CD8-positive, alpha-beta memory T cell (primary cell): ENCODE measurements at regions not wholly inside any gene's neighbourhood (a gene's known extent, or its start where the extent isn't known, plus 50 kb on each side); places are given as distances from the start of the nearest gene placed in this dataset.

Experiments used
- CTCF ChIA-PET: fragments of 350-600 bp; sonication (Branson Sonifier 250); formaldehyde crosslinking; loops from one replicate; lab custom pipeline; 2021; ENCODE audit warnings: antibody characterized with exemption; lab: Charles Lee
- POLR2A ChIA-PET: fragments of 350-600 bp; sonication (Branson Sonifier 250); formaldehyde crosslinking; loops from one replicate; lab custom pipeline; 2021; ENCODE audit warnings: antibody characterized with exemption; lab: Charles Lee
- DNase-seq, 5 donors: peaks; one replicate each; pipeline versions ENCODE4 v3.0.0 to v3.0.0-alpha.2; 2020 to 2022; ENCODE audit warnings: mixed read lengths in 1 of 5
- H3K27ac ChIP-seq: one replicate; pipeline ENCODE4 v1.7.0; 2013; ENCODE audit warnings: low read depth, mild to moderate bottlenecking, low read length, moderate library complexity
- H3K27me3 ChIP-seq: 2 replicates; pipeline ENCODE4 v1.7.0; 2013; ENCODE audit warnings: low read length, mild to moderate bottlenecking; ENCODE audit not compliant: insufficient read depth, poor library complexity, severe bottlenecking
- H3K36me3 ChIP-seq: 2 replicates; pipeline ENCODE4 v1.7.0; 2013; ENCODE audit warnings: mild to moderate bottlenecking, low read length, moderate library complexity; ENCODE audit not compliant: insufficient read depth
- H3K4me1 ChIP-seq: 2 replicates; pipeline ENCODE4 v1.7.0; 2013; ENCODE audit warnings: mild to moderate bottlenecking, low read length, moderate library complexity; ENCODE audit not compliant: insufficient read depth
- H3K4me3 ChIP-seq: 2 replicates; pipeline ENCODE4 v1.7.0; 2013; ENCODE audit warnings: mild to moderate bottlenecking, low read length
- H3K9me3 ChIP-seq: 2 replicates; pipeline ENCODE4 v1.7.0; 2013; ENCODE audit warnings: mild to moderate bottlenecking, low read length
- H3K27ac Mint-ChIP-seq, 8 donors: one replicate each; pipeline ENCODE4 v1.8.0; 2020 to 2021; ENCODE audit warnings: mixed read lengths in 8 of 8, mild to moderate bottlenecking in 6 of 8, inconsistent platforms in 3 of 8, moderate library complexity in 3 of 8
- H3K27me3 Mint-ChIP-seq, 2 donors: one replicate each; pipeline ENCODE4 v1.8.0; 2020 to 2021; ENCODE audit warnings: mixed read lengths in 2 of 2, mild to moderate bottlenecking in 1 of 2, moderate library complexity in 1 of 2
- H3K36me3 Mint-ChIP-seq, 3 donors: one replicate each; pipeline ENCODE4 v1.8.0; 2020 to 2021; ENCODE audit warnings: mixed read lengths in 3 of 3, inconsistent platforms in 1 of 3, mild to moderate bottlenecking in 1 of 3
- H3K4me1 Mint-ChIP-seq, 3 donors: one replicate each; pipeline ENCODE4 v1.8.0; 2020 to 2021; ENCODE audit warnings: mixed read lengths in 3 of 3, inconsistent platforms in 1 of 3, mild to moderate bottlenecking in 1 of 3
- H3K4me3 Mint-ChIP-seq, 7 donors: one replicate each; pipeline ENCODE4 v1.8.0; 2020 to 2021; ENCODE audit warnings: mixed read lengths in 7 of 7, mild to moderate bottlenecking in 6 of 7, moderate library complexity in 4 of 7, inconsistent platforms in 2 of 7
- H3K9me3 Mint-ChIP-seq, 5 donors: one replicate each; pipeline ENCODE4 v1.8.0; 2020 to 2022; ENCODE audit warnings: mixed read lengths in 5 of 5, mild to moderate bottlenecking in 3 of 5, moderate library complexity in 2 of 5, inconsistent platforms in 1 of 5

DNA sequence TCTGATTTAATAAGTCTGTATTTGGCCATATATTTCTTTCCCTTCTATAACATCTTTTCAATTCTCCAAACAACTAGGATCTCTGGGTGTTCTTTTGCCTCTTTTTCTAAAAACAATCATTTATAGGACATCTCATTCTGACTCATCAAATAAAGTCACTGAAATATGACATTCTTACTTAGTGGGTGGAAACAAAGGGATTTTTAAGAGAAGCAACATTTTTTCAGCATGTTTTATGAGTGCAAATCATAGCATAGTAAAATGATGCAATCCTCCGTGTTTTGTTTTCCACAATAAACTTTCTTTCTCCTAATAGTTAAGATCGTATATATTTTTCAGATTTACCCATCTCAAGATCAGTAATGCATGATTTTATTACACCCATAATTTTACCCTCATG lies 179.8 kb downstream of the SPCS3 start:
- H3K27me3 ChIP-seq = no peaks in the 10 kb centered on the region
- Mint-ChIP-seq H3K4me3 (no peak overlapping the region), H3K36me3 (no peaks in the 10 kb centered on the region), H3K9me3 (peaks cover 0 to 8% (median 3%) of the 10 kb centered on the region in 5 donors), H3K4me1 (no peaks in the 10 kb centered on the region), H3K27ac (no peak overlapping the region), H3K27me3 (no peaks in the 10 kb centered on the region)
- H3K4me1 ChIP-seq = no peaks in the 10 kb centered on the region
- H3K9me3 ChIP-seq = no peaks in the 10 kb centered on the region
- ChIA-PET POLR2A (no interaction called here), CTCF (no interaction called here)
- H3K4me3 ChIP-seq = no peak overlapping the region
- H3K36me3 ChIP-seq = no peaks in the 10 kb centered on the region
- DNase-seq = no peak
- H3K27ac ChIP-seq = no peak overlapping the region

DNA sequence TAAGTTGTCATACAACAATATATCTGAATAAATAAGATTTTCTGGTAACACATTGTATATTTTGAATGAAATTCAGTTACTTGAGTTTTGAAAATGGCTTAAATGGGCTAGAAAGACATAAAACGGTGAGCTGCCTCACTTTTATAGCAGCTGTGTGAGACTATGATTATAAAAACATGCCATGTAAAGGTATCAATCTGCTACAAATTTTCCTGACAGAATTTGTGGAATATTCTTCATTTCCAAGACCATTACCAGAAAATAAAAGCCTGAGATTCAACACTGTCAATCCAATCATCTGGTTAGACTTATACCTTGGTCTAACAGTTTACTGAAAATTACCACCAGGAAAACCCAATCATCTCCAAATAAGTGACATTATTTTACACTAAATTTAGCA lies 181.1 kb downstream of the SPCS3 start:
- no peak for DNase-seq
- no peak overlapping the region for H3K4me3 ChIP-seq
- H3K27ac ChIP-seq = no peak overlapping the region
- Mint-ChIP-seq H3K36me3 (no peaks in the 10 kb centered on the region), H3K4me1 (no peaks in the 10 kb centered on the region), H3K27me3 (no peaks in the 10 kb centered on the region), H3K27ac (no peak overlapping the region), H3K4me3 (no peak overlapping the region), H3K9me3 (peaks cover 0 to 4% (median 2%) of the 10 kb centered on the region in 5 donors)
- no peaks in the 10 kb centered on the region for H3K4me1 ChIP-seq
- H3K9me3 ChIP-seq = no peaks in the 10 kb centered on the region
- CTCF ChIA-PET = no interaction called here
- no peaks in the 10 kb centered on the region for H3K36me3 ChIP-seq
- POLR2A ChIA-PET = no interaction called here
- H3K27me3 ChIP-seq = no peaks in the 10 kb centered on the region

DNA sequence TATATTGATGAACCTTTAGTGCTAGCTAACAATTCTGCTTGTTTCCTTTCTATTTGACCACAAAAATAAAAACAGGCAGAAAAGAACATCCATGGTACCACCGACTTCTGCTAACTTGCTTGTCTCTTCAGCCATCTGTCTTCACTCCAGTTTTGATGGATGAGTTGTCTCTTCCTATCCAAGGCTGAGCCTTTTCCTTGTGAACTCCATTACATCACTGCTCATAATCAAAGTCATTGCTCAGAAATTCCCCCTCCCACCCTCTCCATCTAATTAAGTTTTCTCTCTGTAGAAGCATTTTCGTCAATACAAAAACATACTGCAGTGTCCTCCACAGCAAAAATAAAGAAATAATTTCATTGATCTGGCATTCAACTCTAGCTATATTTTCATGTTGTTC lies 184.4 kb downstream of the SPCS3 start:
- Mint-ChIP-seq H3K27me3 (peaks cover 0 to 2% of the 10 kb centered on the region in 2 donors), H3K36me3 (no peaks in the 10 kb centered on the region), H3K27ac (no peak overlapping the region), H3K9me3 (peaks cover 0 to 7% (median 2%) of the 10 kb centered on the region in 5 donors), H3K4me1 (no peaks in the 10 kb centered on the region), H3K4me3 (no peak overlapping the region)
- H3K27ac ChIP-seq = no peak overlapping the region
- no peak for DNase-seq
- ChIA-PET CTCF (no interaction called here), POLR2A (no interaction called here)
- no peak overlapping the region for H3K4me3 ChIP-seq
- H3K27me3 ChIP-seq = no peaks in the 10 kb centered on the region
- no peaks in the 10 kb centered on the region for H3K4me1 ChIP-seq
- no peaks in the 10 kb centered on the region for H3K36me3 ChIP-seq
- no peaks in the 10 kb centered on the region for H3K9me3 ChIP-seq

GRCh38 chr4:176507845-176508533 lies 188.2 kb downstream of the SPCS3 start:
- Mint-ChIP-seq H3K27me3 (peaks cover 0 to 2% of the 10 kb centered on the region in 2 donors), H3K9me3 (peaks cover 0 to 7% (median 2%) of the 10 kb centered on the region in 5 donors), H3K4me1 (no peaks in the 10 kb centered on the region), H3K4me3 (no peak overlapping the region), H3K36me3 (no peaks in the 10 kb centered on the region), H3K27ac (no peak overlapping the region)
- no peak for DNase-seq
- Histone ChIP-seq H3K27me3 (no peaks in the 10 kb centered on the region), H3K27ac (no peak overlapping the region), H3K36me3 (no peaks in the 10 kb centered on the region), H3K9me3 (no peaks in the 10 kb centered on the region), H3K4me1 (no peaks in the 10 kb centered on the region), H3K4me3 (no peak overlapping the region)
- CTCF ChIA-PET = no interaction called here
- POLR2A ChIA-PET = no interaction called here

- no peak overlapping the region for H3K27ac ChIP-seq
- H3K4me3 ChIP-seq = no peak overlapping the region
- no peak overlapping the region for H3K4me3 Mint-ChIP-seq
- DNase-seq = no peak
- H3K4me1 ChIP-seq = no peaks in the 10 kb centered on the region
- H3K4me1 Mint-ChIP-seq = no peaks in the 10 kb centered on the region
- H3K9me3 ChIP-seq = no peaks in the 10 kb centered on the region
- no peaks in the 10 kb centered on the region for H3K27me3 ChIP-seq
- peaks cover 0 to 2% of the 10 kb centered on the region in 2 donors for H3K27me3 Mint-ChIP-seq
- no peaks in the 10 kb centered on the region for H3K36me3 ChIP-seq
- no peak overlapping the region for H3K27ac Mint-ChIP-seq
- no peaks in the 10 kb centered on the region for H3K36me3 Mint-ChIP-seq
- ChIA-PET POLR2A (no interaction called here), CTCF (no interaction called here)
- peaks cover 0 to 7% (median 2%) of the 10 kb centered on the region in 5 donors for H3K9me3 Mint-ChIP-seq
These were observed 189.1 kb downstream of the SPCS3 start for GRCh38 chr4:176508780-176509331.

DNA sequence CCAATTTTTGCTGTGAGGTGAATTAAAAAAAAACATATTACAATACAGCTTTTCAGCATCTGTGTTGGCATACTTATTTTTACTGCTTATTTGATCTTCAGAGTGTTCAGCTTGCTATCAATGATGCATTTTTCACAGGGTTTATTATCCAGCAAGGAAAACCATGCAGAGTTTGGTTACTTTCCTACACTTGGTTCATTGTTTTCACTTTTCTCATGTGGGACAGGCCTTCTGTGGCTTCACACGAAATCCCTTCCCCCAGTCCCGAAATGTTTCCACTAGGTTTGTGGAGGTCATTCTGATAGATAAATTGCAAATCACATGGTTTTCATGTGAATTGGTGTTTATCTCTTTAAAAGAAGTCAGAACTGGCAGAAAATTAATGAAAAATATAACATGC lies 205.8 kb downstream of the SPCS3 start:
- Mint-ChIP-seq H3K9me3 (peaks cover 0 to 7% (median 2%) of the 10 kb centered on the region in 5 donors), H3K27me3 (peaks cover 0 to 1% of the 10 kb centered on the region in 2 donors), H3K4me1 (no peaks in the 10 kb centered on the region), H3K36me3 (no peaks in the 10 kb centered on the region), H3K4me3 (no peak overlapping the region), H3K27ac (no peak overlapping the region)
- POLR2A ChIA-PET = no interaction called here
- Histone ChIP-seq H3K4me1 (no peaks in the 10 kb centered on the region), H3K36me3 (no peaks in the 10 kb centered on the region), H3K27me3 (no peaks in the 10 kb centered on the region), H3K4me3 (no peak overlapping the region), H3K27ac (no peak overlapping the region), H3K9me3 (no peaks in the 10 kb centered on the region)
- CTCF ChIA-PET = no interaction called here
- DNase-seq = no peak

GRCh38 chr4:176526704-176527103 lies 206.9 kb downstream of the SPCS3 start:
- Mint-ChIP-seq H3K4me3 (no peak overlapping the region), H3K27me3 (peaks cover 0 to 1% of the 10 kb centered on the region in 2 donors), H3K9me3 (peaks cover 0 to 7% (median 2%) of the 10 kb centered on the region in 5 donors), H3K4me1 (no peaks in the 10 kb centered on the region), H3K27ac (no peak overlapping the region), H3K36me3 (no peaks in the 10 kb centered on the region)
- POLR2A ChIA-PET = no interaction called here
- Histone ChIP-seq H3K4me3 (no peak overlapping the region), H3K9me3 (no peaks in the 10 kb centered on the region), H3K27me3 (no peaks in the 10 kb centered on the region), H3K27ac (no peak overlapping the region), H3K4me1 (no peaks in the 10 kb centered on the region), H3K36me3 (no peaks in the 10 kb centered on the region)
- CTCF ChIA-PET = no interaction called here
- DNase-seq = no peak

DNA sequence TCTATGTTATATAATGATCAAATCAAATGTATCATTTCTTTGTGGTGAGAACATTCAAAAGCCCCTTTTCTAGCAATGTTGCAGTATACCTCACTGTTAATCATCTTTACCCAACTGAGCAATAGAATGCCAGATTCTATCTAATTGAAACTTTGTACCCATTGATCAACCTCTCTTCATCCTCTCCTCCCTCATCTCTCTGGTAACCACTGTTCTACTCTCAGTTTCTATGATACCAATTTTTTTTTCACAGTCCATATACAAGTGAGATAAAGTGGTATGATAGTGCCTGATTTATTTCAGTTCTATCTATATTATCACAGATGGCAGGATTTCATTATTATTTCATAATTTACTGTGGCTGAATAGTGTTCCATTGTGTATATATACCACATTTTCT lies 209.8 kb downstream of the SPCS3 start:
- Histone ChIP-seq H3K36me3 (no peaks in the 10 kb centered on the region), H3K4me1 (no peaks in the 10 kb centered on the region), H3K9me3 (no peaks in the 10 kb centered on the region), H3K27me3 (no peaks in the 10 kb centered on the region), H3K4me3 (no peak overlapping the region), H3K27ac (no peak overlapping the region)
- ChIA-PET POLR2A (no interaction called here), CTCF (no interaction called here)
- H3K36me3 Mint-ChIP-seq = no peaks in the 10 kb centered on the region
- H3K27me3 Mint-ChIP-seq = peaks cover 0 to 1% of the 10 kb centered on the region in 2 donors
- no peak for DNase-seq
- H3K4me3 Mint-ChIP-seq = no peak overlapping the region
- H3K27ac Mint-ChIP-seq = no peak overlapping the region
- no peaks in the 10 kb centered on the region for H3K4me1 Mint-ChIP-seq
- peaks cover 0 to 9% (median 2%) of the 10 kb centered on the region in 5 donors for H3K9me3 Mint-ChIP-seq
